ENCODE measurements at regions not wholly inside any gene's neighbourhood (a gene's known extent, or its start where the extent isn't known, plus 50 kb on each side); places are given as distances from the start of the nearest gene placed in this dataset.

DNA sequence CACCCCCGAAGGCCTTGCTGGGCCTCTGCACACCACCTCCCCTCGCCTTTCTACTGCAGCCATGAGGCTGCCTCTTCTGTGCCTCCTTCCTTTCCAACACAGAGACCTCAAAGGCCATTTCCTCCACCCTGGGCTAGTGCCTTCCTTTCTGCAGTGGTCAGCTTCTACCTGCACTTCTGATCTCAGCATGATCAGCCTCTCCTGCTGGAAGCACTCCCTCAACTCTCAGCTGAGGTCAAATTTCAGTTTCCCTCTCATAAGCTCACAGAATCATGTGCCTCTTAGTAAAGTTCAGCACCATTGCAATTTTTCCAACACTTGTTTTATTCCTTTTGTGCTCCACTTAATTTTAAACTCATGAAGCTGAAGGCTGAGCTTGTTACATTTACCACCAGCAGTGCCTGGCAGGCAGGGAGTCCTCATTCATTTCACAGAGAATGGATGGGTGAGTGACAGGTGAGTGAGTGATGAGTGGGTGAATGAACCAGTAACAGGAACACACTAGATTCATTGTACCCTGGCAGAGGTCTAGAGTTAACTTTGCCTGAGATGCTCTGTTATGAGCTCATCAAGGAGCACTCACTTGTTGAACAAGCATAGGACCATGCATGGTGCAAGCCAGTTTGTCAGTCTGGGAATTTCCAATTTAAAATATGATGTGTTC, 124.0 kb upstream of the PRSS58 start:
- TF ChIP-seq, protein P1, sequence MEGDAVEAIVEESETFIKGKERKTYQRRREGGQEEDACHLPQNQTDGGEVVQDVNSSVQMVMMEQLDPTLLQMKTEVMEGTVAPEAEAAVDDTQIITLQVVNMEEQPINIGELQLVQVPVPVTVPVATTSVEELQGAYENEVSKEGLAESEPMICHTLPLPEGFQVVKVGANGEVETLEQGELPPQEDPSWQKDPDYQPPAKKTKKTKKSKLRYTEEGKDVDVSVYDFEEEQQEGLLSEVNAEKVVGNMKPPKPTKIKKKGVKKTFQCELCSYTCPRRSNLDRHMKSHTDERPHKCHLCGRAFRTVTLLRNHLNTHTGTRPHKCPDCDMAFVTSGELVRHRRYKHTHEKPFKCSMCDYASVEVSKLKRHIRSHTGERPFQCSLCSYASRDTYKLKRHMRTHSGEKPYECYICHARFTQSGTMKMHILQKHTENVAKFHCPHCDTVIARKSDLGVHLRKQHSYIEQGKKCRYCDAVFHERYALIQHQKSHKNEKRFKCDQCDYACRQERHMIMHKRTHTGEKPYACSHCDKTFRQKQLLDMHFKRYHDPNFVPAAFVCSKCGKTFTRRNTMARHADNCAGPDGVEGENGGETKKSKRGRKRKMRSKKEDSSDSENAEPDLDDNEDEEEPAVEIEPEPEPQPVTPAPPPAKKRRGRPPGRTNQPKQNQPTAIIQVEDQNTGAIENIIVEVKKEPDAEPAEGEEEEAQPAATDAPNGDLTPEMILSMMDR (conservative IDR thresholded peaks at IDR 0.05 in 1 of 2, IDR thresholded peaks at IDR 0.05 in 1 of 2; ENCODE audit: low read depth in 1 of 2, low read length in 2 of 2): no peak
- no peak for TF ChIP-seq EZH2 (IDR thresholded peaks at IDR 0.05; ENCODE audit: low read length, missing control alignments)
